Brain microvascular endothelial cell (primary cell): ENCODE measurements at regions not wholly inside any gene's neighbourhood (a gene's known extent, or its start where the extent isn't known, plus 50 kb on each side); places are given as distances from the start of the nearest gene placed in this dataset.
A peak's percentile ranks its signal among the peaks of the same experiment; 100 is the strongest.

Source experiments
- DNase-seq: peaks from one replicate; pipeline ENCODE4 v3.0.0-alpha.2; 2020
- H3K27ac ChIP-seq: fragments of 250-450 bp; sonication (Bioruptor Pico); 2 replicates; pipeline ENCODE4 v1.5.1; 2020; ENCODE audit warnings: mild to moderate bottlenecking, moderate library complexity
- H3K27me3 ChIP-seq: fragments of 250-450 bp; sonication (Bioruptor Pico); replicated peaks from 2 replicates; pipeline ENCODE4 v1.5.1; 2020; ENCODE audit warnings: mild to moderate bottlenecking
- H3K36me3 ChIP-seq: fragments of 250-450 bp; sonication (Bioruptor Pico); replicated peaks from 2 replicates; pipeline ENCODE4 v1.5.1; 2020; ENCODE audit warnings: mild to moderate bottlenecking
- H3K4me3 ChIP-seq: 2 replicates; pipeline ENCODE4 v1.5.1; 2011; ENCODE audit warnings: low read depth, mild to moderate bottlenecking, control low read depth, low read length, moderate library complexity
- in situ Hi-C: cut with HindIII; loops from 2 replicates; pipeline ENCODE4 v1.10.0; 2017; ENCODE audit warnings: low sequenced_read_pairs, low pct_ligation_motif_present
- TF ChIP-seq, protein P1 (sequence below): IDR thresholded peaks from 2 replicates; pipeline ENCODE4 v1.5.1; 2011; ENCODE audit warnings: low read depth, mild to moderate bottlenecking, moderate library complexity, low read length, control low read depth, inconsistent platforms; ENCODE audit errors: missing control alignments

DNA sequence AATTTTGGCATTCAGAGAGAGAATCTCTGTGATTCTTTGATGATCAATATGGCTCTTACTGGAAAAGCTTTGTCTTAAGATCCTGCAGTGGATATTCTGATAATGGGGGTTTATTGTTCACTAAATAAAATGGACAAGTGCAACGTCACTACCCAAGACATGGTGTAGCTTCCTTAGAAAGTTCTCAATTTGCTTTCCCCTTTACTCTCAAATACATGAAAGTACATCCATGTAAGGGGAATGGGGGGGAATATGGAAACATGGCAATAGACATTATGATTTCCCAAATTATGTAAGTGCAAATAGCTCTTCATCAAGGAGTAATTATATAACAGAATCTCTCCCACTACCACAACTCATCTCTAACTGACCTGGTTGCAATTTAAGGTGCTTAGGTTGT, 126.3 kb upstream of the DPYD start:
- Histone ChIP-seq H3K4me3 (no peak overlapping the region), H3K36me3 (no peaks in the 10 kb centered on the region), H3K27me3 (no peaks in the 10 kb centered on the region), H3K27ac (no peak overlapping the region)
- no peak for DNase-seq
- TF ChIP-seq, protein P1, sequence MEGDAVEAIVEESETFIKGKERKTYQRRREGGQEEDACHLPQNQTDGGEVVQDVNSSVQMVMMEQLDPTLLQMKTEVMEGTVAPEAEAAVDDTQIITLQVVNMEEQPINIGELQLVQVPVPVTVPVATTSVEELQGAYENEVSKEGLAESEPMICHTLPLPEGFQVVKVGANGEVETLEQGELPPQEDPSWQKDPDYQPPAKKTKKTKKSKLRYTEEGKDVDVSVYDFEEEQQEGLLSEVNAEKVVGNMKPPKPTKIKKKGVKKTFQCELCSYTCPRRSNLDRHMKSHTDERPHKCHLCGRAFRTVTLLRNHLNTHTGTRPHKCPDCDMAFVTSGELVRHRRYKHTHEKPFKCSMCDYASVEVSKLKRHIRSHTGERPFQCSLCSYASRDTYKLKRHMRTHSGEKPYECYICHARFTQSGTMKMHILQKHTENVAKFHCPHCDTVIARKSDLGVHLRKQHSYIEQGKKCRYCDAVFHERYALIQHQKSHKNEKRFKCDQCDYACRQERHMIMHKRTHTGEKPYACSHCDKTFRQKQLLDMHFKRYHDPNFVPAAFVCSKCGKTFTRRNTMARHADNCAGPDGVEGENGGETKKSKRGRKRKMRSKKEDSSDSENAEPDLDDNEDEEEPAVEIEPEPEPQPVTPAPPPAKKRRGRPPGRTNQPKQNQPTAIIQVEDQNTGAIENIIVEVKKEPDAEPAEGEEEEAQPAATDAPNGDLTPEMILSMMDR: no peak
- in situ Hi-C loops: no loop called here

GRCh38 chr1:98045767-98046641, 125.2 kb upstream of the DPYD start:
- TF ChIP-seq, protein P1: no peak
- Histone ChIP-seq H3K27ac (no peak overlapping the region), H3K4me3 (peak overlapping the region; percentile 85), H3K27me3 (no peaks in the 10 kb centered on the region), H3K36me3 (no peaks in the 10 kb centered on the region)
- peak; percentile 26 for DNase-seq
- in situ Hi-C loops: no loop called here

DNA sequence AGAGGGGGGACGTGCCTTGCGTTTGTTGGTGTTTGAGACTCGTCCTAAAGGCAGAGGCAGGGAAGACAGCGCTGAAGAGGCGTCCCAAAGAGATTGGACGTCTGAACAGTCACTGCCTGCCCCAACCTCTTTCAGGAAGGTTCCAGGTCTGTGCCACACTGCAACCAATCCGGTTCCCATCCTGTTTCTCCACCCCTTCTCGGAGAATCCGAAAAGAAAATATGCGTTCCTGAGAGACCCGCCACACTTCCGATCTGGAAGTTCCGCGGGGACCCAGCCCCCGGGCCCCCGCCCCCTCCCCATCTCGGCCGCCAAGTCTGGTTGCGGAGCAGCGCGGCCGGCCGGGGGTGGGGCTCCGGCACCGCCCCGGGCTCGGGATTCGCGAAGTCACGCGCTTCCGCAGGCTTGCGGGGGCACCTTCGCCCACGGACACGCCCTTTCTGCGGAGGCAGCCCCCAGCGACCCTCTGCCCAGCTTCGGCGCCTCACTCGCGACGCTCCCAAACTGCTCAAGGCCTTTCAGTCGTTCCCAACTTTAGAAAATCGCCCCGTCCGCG, 124.5 kb upstream of the DPYD start:
- H3K4me3 ChIP-seq: peak overlapping the region; percentile 85
- in situ Hi-C loops: no loop called here
- DNase-seq: peak; percentile 42
- TF ChIP-seq, protein P1: no peak
- H3K36me3 ChIP-seq: no peaks in the 10 kb centered on the region
- H3K27ac ChIP-seq: no peak overlapping the region
- no peaks in the 10 kb centered on the region for H3K27me3 ChIP-seq

- no peak for DNase-seq
- TF ChIP-seq, protein P1: no peak
- in situ Hi-C loops: no loop called here
- H3K27ac ChIP-seq: no peak overlapping the region
- no peaks in the 10 kb centered on the region for H3K36me3 ChIP-seq
- peak overlapping the region; percentile 85 for H3K4me3 ChIP-seq
- no peaks in the 10 kb centered on the region for H3K27me3 ChIP-seq
These were observed 123.9 kb upstream of the DPYD start for GRCh38 chr1:98044766-98045165.

DNA sequence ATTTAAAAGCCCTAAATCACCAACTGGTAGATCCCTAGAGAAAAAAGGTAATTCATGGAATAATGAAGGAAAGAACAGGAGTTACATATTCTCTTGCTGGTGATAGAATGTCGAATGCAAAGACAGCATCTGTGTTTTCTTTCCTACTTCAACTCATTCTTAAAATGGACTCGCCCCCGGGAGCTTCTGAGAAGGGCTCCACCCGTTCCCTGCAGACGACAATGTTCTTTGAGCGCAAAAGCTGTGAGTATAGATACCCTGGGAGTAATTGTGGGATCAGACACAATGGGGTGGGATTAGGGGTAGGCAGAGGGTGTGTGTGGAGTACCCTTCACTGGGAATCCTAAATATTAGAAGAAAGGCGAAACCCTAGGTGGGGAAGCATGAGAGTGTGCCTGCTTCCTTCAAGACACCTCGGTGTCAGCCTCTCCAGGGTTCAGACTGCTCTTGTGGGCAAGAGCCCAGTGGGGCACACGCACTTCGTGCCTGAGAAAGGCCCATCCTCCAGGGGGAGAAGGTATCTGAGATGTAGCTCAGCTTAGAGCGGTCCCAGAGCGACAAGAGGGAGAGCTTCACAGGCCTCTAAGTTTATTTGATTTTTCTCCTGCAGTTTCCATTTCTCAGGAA, 123.3 kb upstream of the DPYD start:
- TF ChIP-seq, protein P1: peak; percentile 10
- DNase-seq: no peak
- in situ Hi-C loops: no loop called here
- Histone ChIP-seq H3K27me3 (no peaks in the 10 kb centered on the region), H3K36me3 (no peaks in the 10 kb centered on the region), H3K27ac (no peak overlapping the region), H3K4me3 (peak overlapping the region; percentile 85)
